Kidney epithelial cell (primary cell): ENCODE measurements at regions not wholly inside any gene's neighbourhood (a gene's known extent, or its start where the extent isn't known, plus 50 kb on each side); places are given as distances from the start of the nearest gene placed in this dataset.

Experiments used
- DNase-seq: peaks from one replicate; pipeline ENCODE4 v3.0.0-alpha.2; 2010; ENCODE audit warnings: low read depth
- H3K27me3 ChIP-seq: 2 replicates; pipeline ENCODE4 v1.6.0; 2011; ENCODE audit warnings: low read length; ENCODE audit not compliant: control insufficient read depth, insufficient read depth
- H3K36me3 ChIP-seq: 2 replicates; pipeline ENCODE4 v1.5.1; 2011; ENCODE audit warnings: low read length; ENCODE audit not compliant: control insufficient read depth, insufficient read depth
- H3K4me3 ChIP-seq: 2 replicates; pipeline ENCODE4 v1.5.1; 2011; ENCODE audit warnings: low read depth, mild to moderate bottlenecking, control low read depth, low read length
- TF ChIP-seq, protein P1 (sequence below): IDR thresholded peaks from 2 replicates; pipeline ENCODE4 v1.5.1; 2011; ENCODE audit warnings: mild to moderate bottlenecking, moderate library complexity, low read length, control low read depth, inconsistent platforms; ENCODE audit not compliant: insufficient read depth, poor library complexity, severe bottlenecking

DNA sequence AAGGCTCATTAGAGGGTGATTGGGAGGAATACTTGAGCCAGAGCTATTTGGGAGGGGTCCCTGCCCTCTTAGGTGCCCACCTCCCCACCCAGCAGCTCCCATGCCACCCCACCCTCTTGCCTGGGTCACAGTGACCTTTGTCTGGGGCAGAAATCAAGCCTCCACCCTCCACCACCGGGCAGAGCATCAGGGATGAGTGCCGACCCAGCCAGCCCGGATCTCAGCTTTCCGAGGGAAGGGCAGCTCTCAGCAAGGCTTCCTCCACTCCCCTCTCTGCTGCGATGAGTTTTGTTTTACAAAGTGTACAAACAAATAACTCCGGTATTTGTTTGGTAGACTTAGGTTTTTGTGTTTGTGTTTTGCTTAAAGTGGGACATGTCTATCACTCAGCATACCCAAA lies 136.7 kb upstream of the CST7 start:
- TF ChIP-seq, protein P1, sequence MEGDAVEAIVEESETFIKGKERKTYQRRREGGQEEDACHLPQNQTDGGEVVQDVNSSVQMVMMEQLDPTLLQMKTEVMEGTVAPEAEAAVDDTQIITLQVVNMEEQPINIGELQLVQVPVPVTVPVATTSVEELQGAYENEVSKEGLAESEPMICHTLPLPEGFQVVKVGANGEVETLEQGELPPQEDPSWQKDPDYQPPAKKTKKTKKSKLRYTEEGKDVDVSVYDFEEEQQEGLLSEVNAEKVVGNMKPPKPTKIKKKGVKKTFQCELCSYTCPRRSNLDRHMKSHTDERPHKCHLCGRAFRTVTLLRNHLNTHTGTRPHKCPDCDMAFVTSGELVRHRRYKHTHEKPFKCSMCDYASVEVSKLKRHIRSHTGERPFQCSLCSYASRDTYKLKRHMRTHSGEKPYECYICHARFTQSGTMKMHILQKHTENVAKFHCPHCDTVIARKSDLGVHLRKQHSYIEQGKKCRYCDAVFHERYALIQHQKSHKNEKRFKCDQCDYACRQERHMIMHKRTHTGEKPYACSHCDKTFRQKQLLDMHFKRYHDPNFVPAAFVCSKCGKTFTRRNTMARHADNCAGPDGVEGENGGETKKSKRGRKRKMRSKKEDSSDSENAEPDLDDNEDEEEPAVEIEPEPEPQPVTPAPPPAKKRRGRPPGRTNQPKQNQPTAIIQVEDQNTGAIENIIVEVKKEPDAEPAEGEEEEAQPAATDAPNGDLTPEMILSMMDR = no peak
- Histone ChIP-seq H3K4me3 (no peak overlapping the region), H3K36me3 (no peaks in the 10 kb centered on the region), H3K27me3 (no peaks in the 10 kb centered on the region)
- DNase-seq = no peak

DNA sequence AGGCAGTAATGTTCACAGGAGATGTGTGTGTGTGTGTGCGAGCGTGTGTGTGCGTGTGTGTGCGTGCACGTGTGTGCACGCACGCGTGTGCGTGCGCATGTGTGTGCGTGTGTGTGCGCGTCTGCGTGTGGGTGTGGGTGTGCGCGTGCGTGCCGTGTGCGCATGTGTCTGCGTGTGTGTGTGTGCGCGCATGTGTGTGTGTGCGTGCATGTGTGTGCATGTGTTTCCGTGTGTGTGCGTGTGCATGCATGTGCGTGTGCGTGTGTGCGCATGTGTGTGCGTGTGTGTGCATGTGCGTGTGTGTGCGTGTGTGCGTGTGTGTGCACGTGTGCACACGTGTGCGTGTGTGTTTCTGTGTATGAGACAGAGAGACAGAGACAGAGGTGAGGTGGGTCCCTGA lies 136.0 kb upstream of the CST7 start:
- Histone ChIP-seq H3K4me3 (no peak overlapping the region), H3K27me3 (no peaks in the 10 kb centered on the region), H3K36me3 (no peaks in the 10 kb centered on the region)
- TF ChIP-seq, protein P1 = no peak
- DNase-seq = no peak

DNA sequence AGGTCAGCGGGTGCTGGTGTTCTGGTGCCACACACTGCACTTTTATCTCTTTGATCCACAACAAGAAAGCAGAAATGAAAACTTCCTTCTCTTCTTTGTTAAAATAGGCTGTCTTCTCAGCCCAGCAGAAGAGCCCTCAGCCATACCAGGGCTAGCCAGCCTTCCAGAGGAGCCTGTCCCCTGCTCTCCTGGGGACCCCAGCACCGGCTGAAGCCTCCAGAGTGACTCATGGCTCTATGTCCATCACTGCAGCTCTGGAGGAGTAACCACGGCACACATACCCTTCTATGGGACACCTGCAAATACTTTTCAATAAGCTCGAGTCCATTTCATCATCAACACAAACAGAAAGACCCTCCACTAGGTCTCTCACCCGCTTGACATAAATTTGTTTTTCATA lies 135.6 kb upstream of the CST7 start:
- DNase-seq = no peak
- Histone ChIP-seq H3K27me3 (no peaks in the 10 kb centered on the region), H3K36me3 (no peaks in the 10 kb centered on the region), H3K4me3 (no peak overlapping the region)
- TF ChIP-seq, protein P1 = no peak

DNA sequence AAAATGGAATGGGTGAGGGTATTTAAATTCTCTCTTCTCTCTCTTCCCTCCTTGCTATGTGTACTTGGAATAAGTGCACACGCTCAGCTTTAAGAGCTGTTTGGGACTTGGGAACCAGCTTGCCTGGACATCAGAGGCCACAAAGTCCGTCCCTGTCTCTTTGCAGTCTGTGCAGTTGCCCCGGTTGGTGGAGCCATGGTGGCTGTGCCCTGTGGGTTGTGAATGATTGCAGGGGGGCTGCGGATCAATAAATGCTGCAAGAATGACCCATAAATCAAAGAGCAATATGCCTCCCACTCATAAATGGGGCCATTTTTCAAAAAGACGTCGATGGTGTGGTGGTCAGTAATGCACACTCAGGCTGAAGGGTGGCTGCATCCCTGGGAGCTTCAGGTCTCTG lies 135.1 kb upstream of the CST7 start:
- TF ChIP-seq, protein P1 = no peak
- no peak overlapping the region for H3K4me3 ChIP-seq
- no peaks in the 10 kb centered on the region for H3K27me3 ChIP-seq
- no peak for DNase-seq
- H3K36me3 ChIP-seq = no peaks in the 10 kb centered on the region

DNA sequence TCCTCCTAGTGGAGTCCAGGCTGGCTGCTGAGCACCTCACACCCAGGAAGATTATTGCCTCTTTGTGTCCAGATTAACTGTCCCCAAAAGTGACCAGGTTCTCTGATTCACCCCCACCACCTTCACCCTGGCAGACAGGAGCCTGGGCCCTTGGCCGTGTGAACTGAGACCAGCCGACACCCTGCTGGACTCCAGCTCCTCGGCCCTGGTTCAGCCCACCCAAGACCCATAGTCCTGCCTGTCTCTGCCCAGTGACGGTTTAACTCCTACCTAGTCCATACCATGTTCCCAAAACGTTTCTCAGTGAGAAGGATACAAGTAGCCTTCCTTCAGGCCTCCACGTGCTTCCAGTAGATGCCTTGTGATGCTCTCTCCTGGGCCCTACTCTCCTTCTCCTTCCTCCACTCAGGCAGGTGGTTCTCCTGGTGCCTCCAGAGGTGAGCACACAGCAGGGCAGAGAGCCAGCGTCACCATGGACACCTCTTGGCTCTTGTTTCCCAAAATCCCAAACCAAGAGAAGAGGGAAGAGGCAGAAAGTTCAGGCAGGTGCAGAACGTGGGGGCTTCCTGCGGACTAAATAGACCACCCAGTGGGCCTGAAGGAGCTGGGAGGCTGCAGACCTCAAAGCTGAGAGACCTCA lies 134.4 kb upstream of the CST7 start:
- Histone ChIP-seq H3K4me3 (no peak overlapping the region), H3K27me3 (no peaks in the 10 kb centered on the region), H3K36me3 (no peaks in the 10 kb centered on the region)
- TF ChIP-seq, protein P1 = no peak
- DNase-seq = no peak

DNA sequence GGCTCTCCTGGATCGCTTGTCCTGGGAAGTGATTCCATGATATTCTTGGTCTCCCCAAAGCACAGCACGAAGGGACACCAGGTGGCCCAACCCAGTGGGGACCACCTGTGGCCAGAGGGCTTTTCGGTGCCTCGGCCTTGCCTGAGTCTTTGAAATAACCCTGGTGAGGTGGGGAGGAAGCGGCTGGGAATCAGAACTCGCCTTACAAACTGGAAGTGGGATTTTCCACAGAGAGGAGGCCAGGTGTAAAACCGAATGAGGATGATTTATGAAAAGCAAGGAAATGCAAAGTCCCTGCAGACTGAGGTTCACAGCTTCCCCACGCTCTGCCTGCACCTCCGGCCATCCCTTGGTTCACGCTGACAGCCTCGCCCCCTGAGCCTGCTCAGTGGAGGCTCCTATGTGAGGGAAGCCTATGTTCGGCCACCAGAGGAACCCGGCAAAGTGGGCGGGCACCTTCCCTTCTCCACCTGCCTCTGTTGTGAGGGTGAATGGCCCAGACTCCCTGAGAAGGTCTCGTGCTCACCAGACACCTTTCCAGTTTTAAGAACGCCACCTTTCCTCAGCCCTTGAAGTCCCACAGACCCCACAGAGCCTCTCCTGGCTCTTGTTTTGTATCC lies 133.8 kb upstream of the CST7 start:
- DNase-seq = no peak
- Histone ChIP-seq H3K27me3 (no peaks in the 10 kb centered on the region), H3K36me3 (no peaks in the 10 kb centered on the region), H3K4me3 (no peak overlapping the region)
- TF ChIP-seq, protein P1 = no peak
